Esophagus squamous epithelium (tissue), 5 donors: ENCODE measurements at regions not wholly inside any gene's neighbourhood (a gene's known extent, or its start where the extent isn't known, plus 50 kb on each side); places are given as distances from the start of the nearest gene placed in this dataset.

Experiments
- DNase-seq: peaks from one replicate; lab custom pipeline; 2025; lab: John Stamatoyannopoulos, UW
- H3K27ac ChIP-seq, 4 donors: fragments of 200-600 bp; sonication (generic); one replicate each; pipeline ENCODE4 v1.5.1; 2016 to 2019; ENCODE audit warnings: mild to moderate bottlenecking in 1 of 4
- H3K27me3 ChIP-seq, 4 donors: fragments of 200-600 bp; sonication (generic); 1 replicate in 3 of 4; 2 replicates in 1 of 4; pipeline versions ENCODE4 v1.5.1 to v1.6.0; 2017 to 2021; ENCODE audit warnings: antibody characterized with exemption in 1 of 4
- H3K36me3 ChIP-seq, 3 donors: fragments of 200-600 bp; sonication (generic); one replicate each; pipeline ENCODE4 v1.5.1; 2016 to 2019
- H3K4me1 ChIP-seq, 3 donors: fragments of 200-600 bp; sonication (generic); one replicate each; pipeline ENCODE4 v1.5.1; 2017 to 2019
- H3K4me3 ChIP-seq, 4 donors: fragments of 200-600 bp; sonication (generic); 1 replicate in 3 of 4; 2 replicates in 1 of 4; pipeline ENCODE4 v1.5.1; 2016 to 2019; ENCODE audit warnings: mild to moderate bottlenecking in 2 of 4, moderate library complexity in 1 of 4
- H3K9me3 ChIP-seq, 3 donors: fragments of 200-600 bp; sonication (generic); one replicate each; pipeline ENCODE4 v1.5.1; 2016 to 2019
- CTCF ChIP-seq, 6 experiments: fragments of 450-650 bp in 4 of 6; fragments of 200-600 bp in 2 of 6; sonication (generic) in 2 of 6; IDR thresholded peaks; one replicate each; pipeline ENCODE4 v1.5.1; 2016 to 2019; ENCODE audit warnings: antibody characterized with exemption in 6 of 6, mild to moderate bottlenecking in 4 of 6, moderate library complexity in 4 of 6
- POLR2A ChIP-seq, 4 donors: fragments of 450-650 bp; IDR thresholded peaks; one replicate each; pipeline ENCODE4 v1.6.1; 2017; ENCODE audit warnings: antibody characterized with exemption in 4 of 4, mild to moderate bottlenecking in 4 of 4, moderate library complexity in 3 of 4
- WGBS, 2 donors: methylation state at CpG; one replicate each; pipeline ENCODE4 v1.1.5; 2018; 5-methylcytosine and 5-hydroxymethylcytosine counted together
- intact Hi-C: fragments of 100-400 bp; cut with DNase I; formaldehyde crosslinking; loops from one replicate; pipeline ENCODE4 v1.15.0; 2022
- donor health status: DM: yes; HTN: yes; CAD: no.

GRCh38 chr16:86215233-86215978 is 294.9 kb upstream of the FOXF1 start:
- no peak for TF ChIP-seq POLR2A (IDR thresholded peaks at IDR 0.05)
- TF ChIP-seq CTCF (IDR thresholded peaks at IDR 0.05) = no peak
- Histone ChIP-seq H3K27ac (peak overlapping the region; percentile 46 to 88 (median 68)), H3K27me3 (no peaks in the 10 kb centered on the region), H3K4me3 (no peak overlapping the region), H3K36me3 (no peaks in the 10 kb centered on the region), H3K9me3 (no peaks in the 10 kb centered on the region), H3K4me1 (peaks cover 0 to 30% (median 12%) of the 10 kb centered on the region in 3 donors)
- intact Hi-C loops = no loop called here
- WGBS, 2 donors = 64 to 65% methylated on average over 13 of the region's 13 CpGs
- DNase-seq = no peak

GRCh38 chr16:86215979-86216585 is 294.2 kb upstream of the FOXF1 start:
- Histone ChIP-seq H3K4me3 (no peak overlapping the region), H3K36me3 (no peaks in the 10 kb centered on the region), H3K27me3 (no peaks in the 10 kb centered on the region), H3K27ac (no peak overlapping the region), H3K9me3 (no peaks in the 10 kb centered on the region), H3K4me1 (peaks cover 0 to 30% (median 12%) of the 10 kb centered on the region in 3 donors)
- no peak for DNase-seq
- intact Hi-C loops = no loop called here
- 74 to 75% methylated on average over 6 of the region's 9 CpGs for WGBS, 2 donors
- no peak for TF ChIP-seq POLR2A (IDR thresholded peaks at IDR 0.05)
- no peak for TF ChIP-seq CTCF (IDR thresholded peaks at IDR 0.05)

GRCh38 chr16:86216591-86216990 is 293.7 kb upstream of the FOXF1 start:
- Histone ChIP-seq H3K27me3 (peaks cover 0 to 5% (median 0%) of the 10 kb centered on the region in 4 donors), H3K4me3 (no peak overlapping the region), H3K36me3 (no peaks in the 10 kb centered on the region), H3K4me1 (peaks cover 0 to 30% (median 12%) of the 10 kb centered on the region in 3 donors), H3K9me3 (no peaks in the 10 kb centered on the region), H3K27ac (no peak overlapping the region)
- intact Hi-C loops = no loop called here
- 81 to 89% methylated on average over 3 to 6 of the region's 9 CpGs for WGBS, 2 donors
- no peak for DNase-seq
- no peak for TF ChIP-seq CTCF (IDR thresholded peaks at IDR 0.05)
- no peak for TF ChIP-seq POLR2A (IDR thresholded peaks at IDR 0.05)

GRCh38 chr16:86217001-86217890 is 293.1 kb upstream of the FOXF1 start:
- H3K9me3 ChIP-seq = no peaks in the 10 kb centered on the region
- no peak for DNase-seq
- TF ChIP-seq POLR2A (IDR thresholded peaks at IDR 0.05) (no peak), CTCF (IDR thresholded peaks at IDR 0.05) (no peak)
- H3K4me1 ChIP-seq = peaks cover 0 to 31% (median 12%) of the 10 kb centered on the region in 3 donors
- H3K36me3 ChIP-seq = no peaks in the 10 kb centered on the region
- no peak overlapping the region for H3K4me3 ChIP-seq
- 72 to 74% methylated on average over 5 to 11 of the region's 27 CpGs for WGBS, 2 donors
- peaks cover 0 to 6% (median 0%) of the 10 kb centered on the region in 4 donors for H3K27me3 ChIP-seq
- H3K27ac ChIP-seq = no peak overlapping the region
- intact Hi-C loops = no loop called here
